ENCODE measurements at regions not wholly inside any gene's neighbourhood (a gene's known extent, or its start where the extent isn't known, plus 50 kb on each side); places are given as distances from the start of the nearest gene placed in this dataset.

- TF ChIP-seq, protein P1, sequence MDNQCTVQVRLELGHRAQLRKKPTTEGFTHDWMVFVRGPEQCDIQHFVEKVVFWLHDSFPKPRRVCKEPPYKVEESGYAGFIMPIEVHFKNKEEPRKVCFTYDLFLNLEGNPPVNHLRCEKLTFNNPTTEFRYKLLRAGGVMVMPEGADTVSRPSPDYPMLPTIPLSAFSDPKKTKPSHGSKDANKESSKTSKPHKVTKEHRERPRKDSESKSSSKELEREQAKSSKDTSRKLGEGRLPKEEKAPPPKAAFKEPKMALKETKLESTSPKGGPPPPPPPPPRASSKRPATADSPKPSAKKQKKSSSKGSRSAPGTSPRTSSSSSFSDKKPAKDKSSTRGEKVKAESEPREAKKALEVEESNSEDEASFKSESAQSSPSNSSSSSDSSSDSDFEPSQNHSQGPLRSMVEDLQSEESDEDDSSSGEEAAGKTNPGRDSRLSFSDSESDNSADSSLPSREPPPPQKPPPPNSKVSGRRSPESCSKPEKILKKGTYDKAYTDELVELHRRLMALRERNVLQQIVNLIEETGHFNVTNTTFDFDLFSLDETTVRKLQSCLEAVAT (IDR thresholded peaks at IDR 0.05), result no peak
- TF ChIP-seq KLF5 (IDR thresholded peaks at IDR 0.05; ENCODE audit: partially characterized antibody), result no peak
- no peak for TF ChIP-seq TCF12 (IDR thresholded peaks at IDR 0.05; ENCODE audit: low read depth, low read length)
- no peak for TF ChIP-seq TCF7 (IDR thresholded peaks at IDR 0.05; ENCODE audit: borderline replicate concordance)
- TF ChIP-seq BMI1 (IDR thresholded peaks at IDR 0.05; ENCODE audit: borderline replicate concordance), result no peak
- TF ChIP-seq KDM1A (IDR thresholded peaks at IDR 0.05; ENCODE audit: borderline replicate concordance), result no peak
- no peak for TF ChIP-seq PAX5 (IDR thresholded peaks at IDR 0.05; ENCODE audit: borderline replicate concordance, low read depth, low read length)
- TF ChIP-seq CREM (IDR thresholded peaks at IDR 0.05; ENCODE audit: low read depth), result no peak
- no peak for TF ChIP-seq ZNF207 (IDR thresholded peaks at IDR 0.05; ENCODE audit: borderline replicate concordance)
- no peak for TF ChIP-seq ZBED1 (IDR thresholded peaks at IDR 0.05; ENCODE audit: borderline replicate concordance)
- TF ChIP-seq, protein P2, sequence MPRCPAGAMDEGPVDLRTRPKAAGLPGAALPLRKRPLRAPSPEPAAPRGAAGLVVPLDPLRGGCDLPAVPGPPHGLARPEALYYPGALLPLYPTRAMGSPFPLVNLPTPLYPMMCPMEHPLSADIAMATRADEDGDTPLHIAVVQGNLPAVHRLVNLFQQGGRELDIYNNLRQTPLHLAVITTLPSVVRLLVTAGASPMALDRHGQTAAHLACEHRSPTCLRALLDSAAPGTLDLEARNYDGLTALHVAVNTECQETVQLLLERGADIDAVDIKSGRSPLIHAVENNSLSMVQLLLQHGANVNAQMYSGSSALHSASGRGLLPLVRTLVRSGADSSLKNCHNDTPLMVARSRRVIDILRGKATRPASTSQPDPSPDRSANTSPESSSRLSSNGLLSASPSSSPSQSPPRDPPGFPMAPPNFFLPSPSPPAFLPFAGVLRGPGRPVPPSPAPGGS (IDR thresholded peaks at IDR 0.05; ENCODE audit: borderline replicate concordance, insufficient read depth, low read depth, low read length, poor library complexity, severe bottlenecking), result no peak
- no peak for TF ChIP-seq HSF1 (IDR thresholded peaks at IDR 0.05; ENCODE audit: low read depth, low read length)
- TF ChIP-seq STAT1 (conservative IDR thresholded peaks at IDR 0.05), result no peak
Measured at GRCh38 chr16:11417487-11417886, 72.2 kb downstream of the RMI2 start (continued).

Measured in GM12878 (cell line).